HG02763 (cell line): ENCODE measurements at regions not wholly inside any gene's neighbourhood (a gene's known extent, or its start where the extent isn't known, plus 50 kb on each side); places are given as distances from the start of the nearest gene placed in this dataset.
"Not testable (repeated sequence)": the region's sequence is repeated elsewhere in the genome, so short reads cannot be mapped to it uniquely, and the experiment has no call there.

ENCODE experiments used
- ATAC-seq: cut with Tn5 transposase; IDR thresholded peaks from one replicate; pipeline ENCODE4 v1.9.1; 2021; ENCODE audit warnings: mild to moderate bottlenecking, moderate library complexity; ENCODE audit not compliant: unreplicated experiment

DNA sequence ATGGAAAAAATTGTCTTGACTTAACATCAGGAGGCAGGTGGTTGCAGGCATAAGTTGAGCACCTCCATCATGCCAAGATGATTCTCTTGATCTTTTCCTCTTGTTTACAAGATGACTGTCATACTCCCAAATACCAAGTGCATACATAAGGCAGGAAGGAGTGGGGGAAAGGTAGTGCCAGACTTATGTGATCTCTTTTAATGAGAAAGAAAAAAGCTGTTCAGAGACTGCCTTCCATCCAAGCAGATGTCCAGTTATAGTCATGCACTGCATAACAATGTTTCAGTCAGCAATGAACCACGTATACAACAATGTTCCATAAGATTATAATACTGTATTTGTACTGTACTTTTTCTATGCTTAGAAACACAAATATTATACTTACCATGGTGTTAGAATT, 135.7 kb downstream of the EHF start:
- ATAC-seq = no peak

DNA sequence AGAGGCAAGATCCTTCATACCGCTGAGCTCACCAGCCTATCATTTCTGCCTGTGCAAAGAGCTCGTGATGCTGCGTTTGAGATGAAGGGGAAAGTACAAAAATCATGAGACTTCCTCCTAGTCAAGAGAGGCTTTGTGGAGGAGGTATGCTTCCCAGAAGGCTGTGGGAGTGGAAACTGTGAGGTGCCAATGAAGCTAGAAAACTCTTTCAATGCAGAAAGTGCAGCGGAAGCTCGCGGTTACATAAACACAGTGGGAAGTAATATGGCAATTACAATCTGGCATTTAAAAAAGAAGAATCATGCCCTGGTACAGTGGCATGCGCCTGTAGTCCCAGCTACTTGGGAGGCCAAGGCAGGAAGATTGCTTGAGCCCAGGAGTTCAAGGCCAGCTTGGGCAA, 134.8 kb downstream of the EHF start:
- ATAC-seq = no peak

DNA sequence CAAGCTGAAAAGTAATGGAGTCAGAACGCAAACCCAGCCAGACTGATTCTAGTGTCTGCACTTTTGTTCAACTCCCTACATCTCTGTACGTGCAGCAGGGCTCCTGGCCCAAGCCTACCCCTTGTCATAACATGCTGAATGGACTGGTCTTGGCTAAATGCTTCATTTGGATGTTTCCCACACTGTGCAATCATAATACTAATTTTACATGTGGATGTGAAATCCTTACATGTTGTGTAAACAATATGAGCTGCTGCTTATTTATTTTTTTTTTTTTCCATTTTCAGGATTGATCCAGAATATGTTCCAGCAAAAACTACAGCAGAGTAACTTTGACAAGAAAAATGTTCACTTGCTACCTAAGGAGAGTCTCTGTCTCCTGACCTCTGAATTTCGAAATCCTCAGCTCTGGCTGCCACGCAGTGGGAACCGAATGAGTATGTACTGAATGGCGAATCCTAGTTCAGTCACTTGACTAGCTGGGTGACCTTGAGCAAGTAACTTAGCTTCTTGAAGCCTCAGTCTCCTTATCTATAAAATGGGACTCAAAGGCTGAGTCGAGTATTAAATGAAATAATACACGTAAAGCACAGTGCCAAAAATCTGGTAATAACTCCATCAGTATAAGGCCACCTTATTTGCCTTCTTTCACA, 133.4 kb downstream of the EHF start:
- no peak for ATAC-seq

DNA sequence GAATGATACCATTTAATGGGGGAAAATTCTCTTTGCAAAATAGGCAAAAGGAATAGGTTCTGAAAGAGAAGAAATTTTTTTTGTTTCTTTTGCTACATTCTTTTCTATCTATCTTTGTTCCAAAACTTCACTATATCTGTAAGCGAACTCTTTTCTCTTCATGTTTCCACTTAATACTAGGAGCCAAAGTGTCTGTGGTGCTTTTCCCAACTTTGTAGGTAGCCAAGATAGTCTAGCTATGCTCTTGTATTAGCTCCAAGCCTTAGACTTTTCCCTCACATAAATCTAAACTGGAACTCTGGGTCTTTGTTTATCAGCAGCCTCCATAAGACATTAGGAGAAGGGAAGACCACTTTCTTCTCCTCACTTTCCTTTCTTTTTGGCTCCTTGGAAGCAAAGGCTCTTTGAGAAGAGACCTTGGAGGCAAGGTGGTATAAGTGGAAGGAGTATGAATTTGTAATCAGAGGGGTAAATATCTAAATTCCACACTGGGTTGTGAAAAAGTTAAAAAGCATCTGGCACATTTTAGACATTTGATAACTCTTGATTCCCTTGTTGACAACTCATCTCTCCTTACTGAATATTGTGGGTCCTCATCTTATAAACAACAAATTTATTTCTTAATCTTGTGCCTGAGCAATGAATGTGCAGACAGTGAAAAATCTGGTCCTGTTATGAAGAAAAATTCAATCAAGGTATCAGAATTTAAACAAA, 130.0 kb downstream of the EHF start:
- ATAC-seq = no peak

DNA sequence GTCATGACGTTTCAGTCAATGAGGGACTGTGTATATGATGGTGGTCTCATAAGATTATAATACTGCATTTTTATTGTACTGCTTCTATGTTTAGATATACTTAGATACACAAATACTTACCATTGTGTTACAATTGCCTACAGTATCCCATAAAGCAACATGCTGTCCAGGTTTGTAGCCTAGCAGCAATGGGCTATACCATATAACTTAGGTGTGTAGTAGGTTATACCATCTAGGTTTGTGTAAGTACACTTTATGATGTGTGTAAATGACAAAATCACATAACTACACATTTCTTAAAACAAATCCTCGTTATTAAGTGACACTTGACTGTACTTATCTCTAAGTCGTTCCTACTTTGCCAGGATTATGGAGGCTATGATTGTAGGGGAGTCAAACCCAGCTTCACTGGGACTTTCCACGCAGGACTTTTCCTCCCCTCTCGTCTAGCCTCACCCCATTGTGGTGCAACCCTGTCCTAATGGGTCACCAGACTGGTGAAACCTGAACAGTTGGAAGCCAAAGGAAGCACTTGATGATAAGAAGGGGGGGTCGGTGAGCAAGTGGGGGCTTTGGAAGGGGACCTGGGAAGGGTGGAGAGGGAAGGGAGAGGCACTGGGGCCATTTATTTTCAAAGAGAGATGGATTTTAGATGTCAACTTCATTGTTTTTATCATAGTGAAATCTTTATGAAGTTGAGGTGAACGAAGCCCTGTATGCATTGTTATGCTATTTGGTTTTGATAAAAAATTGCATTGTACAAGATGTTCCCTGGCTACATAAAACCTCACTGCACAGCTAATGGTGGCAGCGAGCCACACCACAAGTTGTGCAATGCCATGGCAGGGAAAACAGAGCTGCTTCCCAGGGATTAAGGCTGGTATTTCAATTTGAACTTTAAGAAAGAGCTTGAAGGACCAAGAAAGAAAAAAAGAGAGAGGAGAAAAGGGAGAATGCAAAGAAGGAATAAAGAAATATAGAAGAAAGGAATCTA, 129.1 kb downstream of the EHF start:
- ATAC-seq = no peak

DNA sequence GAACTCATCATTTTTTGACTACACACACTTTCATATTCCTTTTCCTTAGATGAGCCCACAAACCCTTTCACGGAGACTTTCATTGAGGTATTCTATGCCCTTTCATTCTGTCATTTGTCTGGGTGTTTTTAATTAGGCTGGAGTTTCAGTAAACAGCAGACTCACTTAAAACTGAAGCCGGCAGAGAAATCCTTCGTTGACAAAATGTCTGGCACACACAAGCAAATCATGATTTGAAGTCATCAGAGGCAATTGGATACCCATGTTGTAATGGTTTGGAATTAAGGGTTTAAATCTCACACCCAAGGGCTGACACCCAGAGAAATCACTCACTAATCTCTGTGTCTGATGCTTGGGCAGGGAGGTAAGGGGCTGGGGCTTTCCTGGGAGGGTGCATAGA, 127.1 kb downstream of the EHF start:
- ATAC-seq = no peak

DNA sequence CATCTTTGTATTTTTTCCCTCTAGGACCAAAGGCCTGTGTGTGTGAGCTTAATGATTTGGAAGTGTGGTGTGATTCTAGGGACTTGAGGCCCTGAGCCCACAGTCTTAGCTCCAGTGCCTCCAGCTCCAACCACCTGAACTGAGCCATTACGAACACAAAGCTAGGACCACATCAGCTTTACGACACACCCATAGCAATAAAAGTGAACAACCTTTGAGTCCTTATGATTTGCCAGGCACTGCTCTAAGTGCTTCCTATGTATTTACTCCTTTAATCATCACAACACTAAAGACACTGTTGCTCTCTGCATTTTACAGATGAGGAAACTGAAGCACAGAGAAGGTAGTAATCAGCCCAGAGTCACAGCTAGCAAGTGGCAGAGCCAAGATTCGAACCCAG, 126.4 kb downstream of the EHF start:
- ATAC-seq = no peak

DNA sequence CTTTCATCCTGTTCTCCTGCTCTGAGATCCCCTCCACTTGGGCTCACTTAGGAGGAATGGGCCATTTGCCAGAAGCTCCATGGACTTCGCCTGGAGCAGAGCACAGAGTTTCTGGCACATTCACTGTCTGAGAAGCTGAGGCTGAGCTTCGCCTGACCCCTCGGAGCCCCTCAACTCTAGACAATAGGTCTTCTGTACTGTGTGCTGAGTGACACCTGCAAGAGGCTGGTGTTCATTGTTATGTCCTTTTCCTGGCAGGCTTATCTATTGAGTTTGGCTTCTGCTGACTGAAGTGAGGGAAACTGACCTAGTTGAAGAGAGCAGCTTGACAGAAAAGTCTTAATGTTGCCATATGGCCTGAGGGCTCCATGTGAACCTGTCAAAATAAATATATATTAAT, 124.3 kb downstream of the EHF start:
- ATAC-seq = no peak

DNA sequence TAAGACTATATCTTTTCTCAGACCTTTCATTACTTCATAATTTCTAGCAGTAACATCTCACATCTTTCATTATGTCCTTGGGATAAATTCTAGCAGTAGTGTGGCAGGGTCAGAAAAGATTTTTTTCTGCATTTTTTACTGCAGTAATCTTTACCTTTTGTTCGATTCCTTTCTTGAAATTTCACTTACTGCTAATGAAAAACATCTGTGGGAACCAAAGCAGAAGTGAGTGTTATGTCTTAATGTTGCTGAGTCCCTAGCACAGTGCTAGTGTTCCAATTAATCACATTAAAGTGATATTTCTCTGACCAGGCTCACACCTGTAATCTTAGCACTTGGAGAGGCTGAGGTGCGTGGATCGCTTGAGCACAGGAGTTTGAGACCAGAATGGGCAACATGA, 123.6 kb downstream of the EHF start:
- no peak for ATAC-seq

DNA sequence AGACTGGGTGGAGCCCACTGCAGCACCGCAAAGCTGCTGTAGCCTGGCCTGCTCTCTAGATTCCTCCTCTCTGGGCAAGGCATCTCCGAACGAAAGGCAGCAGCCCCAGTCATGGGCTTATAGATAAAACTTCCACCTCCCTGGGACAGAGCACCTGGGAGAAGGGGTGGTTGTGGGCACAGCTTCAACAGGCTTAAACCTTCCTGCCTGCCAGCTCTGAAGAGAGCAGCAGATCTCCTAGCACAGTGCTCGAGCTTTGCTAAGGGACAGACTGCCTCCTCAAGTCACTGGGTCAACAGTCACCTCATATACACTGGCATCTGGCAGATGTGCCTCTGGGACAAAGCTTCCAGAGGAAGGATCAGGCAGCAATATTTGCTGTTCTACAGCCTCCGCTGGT, 117.3 kb downstream of the EHF start:
- no peak for ATAC-seq

DNA sequence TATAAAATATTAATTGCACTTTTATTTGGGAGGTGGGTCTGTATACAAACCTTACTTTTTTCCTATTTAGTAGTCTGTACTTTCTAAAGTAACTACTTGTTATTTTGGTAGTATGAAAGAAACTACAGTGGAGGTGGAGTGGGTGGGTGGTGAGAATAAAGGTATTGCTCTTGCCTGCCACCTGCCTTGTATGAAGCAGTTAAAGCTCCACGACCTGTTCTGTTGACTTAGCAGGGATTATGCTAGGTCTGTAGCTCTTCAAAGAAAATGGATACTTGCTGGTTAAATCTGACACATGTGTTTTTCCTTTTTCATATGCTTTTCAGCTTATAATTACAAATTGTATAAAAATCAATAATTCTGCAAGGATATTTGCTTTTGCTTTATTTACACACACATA, 111.9 kb downstream of the EHF start:
- no peak for ATAC-seq

DNA sequence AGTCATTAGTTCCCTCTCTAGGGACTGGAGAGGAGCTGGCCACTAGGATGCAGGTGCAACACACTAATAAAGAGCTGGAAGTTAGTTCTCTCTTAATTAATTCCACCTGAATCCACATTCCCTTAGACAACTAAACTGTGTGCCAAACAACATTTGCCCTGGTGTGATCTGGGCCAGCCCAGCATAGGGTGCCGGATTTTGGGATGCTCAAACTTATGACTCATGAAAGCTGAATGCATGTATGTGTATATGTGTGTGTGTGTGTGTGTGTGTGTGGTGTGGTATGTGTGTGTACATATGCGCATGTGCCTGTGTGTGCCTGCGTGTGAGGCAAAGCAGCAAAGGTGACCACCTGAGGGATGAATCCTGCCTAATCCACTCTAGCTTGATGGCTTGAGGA, 110.7 kb downstream of the EHF start:
- no peak for ATAC-seq

DNA sequence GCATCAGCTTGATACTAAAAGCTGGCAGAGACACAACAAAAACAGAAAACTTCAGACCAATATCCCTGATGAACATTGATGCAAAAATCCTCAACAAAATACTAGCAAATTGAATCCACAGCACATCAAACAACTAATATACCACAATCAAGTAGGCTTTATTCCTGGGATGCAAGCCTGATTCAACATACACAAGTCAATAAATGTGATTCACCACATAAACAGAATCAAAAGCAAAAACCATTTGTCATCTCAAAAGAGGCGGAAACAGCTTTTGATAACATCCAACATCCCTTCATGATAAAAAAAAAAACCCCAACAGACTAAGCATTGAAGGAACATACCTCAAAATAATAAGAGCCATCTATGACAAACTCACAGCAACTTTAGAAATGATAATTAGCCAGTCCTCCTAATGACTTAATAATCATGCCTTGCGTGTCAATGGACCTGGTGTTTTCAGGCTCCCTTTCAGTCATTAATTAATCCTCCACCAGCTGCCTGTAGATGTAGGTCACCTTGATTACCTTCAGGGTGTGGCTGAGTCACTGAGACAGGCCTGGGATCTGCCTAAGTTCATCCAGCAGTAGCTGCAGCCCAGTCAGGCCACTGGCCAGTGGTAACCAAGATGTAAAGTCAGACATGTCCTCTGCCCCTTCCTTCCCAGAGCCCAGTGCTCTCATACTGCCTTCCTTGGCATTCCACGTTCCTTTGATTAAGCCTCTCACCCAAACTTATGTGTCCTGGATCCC, 109.8 kb downstream of the EHF start:
- ATAC-seq = no peak

DNA sequence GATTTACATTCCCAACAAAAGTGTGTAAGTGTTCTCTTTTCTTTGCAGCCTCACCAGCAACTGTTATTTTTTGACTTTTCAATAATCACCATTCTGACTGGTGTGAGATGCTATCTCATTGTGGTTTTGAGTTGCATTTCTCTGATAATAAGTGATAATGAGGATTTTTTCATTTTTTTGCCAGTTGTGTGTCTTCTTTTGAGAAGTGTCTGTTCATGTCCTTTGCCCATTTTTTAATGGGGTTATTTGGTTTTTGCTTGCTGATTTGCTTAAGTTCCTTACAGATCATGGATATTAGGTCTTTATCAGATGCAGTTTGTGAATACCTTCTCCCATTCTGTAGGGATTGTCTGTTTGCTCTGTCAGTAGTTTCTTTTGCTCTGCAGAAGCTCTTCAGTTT, 107.7 kb downstream of the EHF start:
- no peak for ATAC-seq

DNA sequence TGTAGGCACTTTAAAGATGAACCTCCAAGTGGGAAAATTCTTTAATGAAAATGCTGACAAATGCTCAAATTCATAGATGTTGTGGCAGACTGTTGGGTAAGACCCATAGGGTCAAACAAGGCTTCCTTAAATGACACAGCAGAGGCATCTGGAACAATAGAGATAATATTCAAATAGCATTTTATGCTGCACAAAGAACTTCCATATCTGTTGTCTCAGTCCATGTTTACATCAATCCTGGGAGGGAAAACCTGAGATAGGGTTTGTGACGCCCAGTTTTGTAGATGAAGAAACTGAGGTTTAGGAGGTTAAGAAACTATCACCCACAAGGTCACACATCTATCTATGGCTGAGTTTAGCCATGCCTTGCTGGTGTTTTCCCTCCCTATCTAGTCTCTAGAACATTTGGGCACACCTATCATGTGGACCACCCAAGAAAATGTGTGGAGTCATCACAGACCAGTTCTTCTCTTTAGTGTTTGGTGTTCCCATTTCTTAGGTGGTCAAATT, 106.4 kb downstream of the EHF start:
- ATAC-seq = no peak

DNA sequence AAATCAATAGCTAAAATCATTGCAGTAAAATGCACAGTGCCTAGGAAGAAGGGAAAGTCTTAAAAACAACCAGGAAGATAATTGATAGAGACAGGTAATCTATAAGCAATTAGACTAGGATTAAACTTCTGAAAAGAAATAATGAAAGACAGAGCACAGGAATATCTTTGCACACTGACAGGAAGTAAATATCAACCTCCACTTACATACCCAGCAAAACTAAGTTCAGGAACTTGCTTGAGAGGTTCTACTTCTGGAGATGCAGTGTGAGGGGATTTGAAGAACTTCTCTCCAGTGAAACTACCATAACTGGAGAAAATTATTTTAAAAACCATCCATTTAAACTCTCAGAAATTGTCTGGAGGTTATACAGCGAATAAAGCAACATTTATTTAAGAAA, 104.1 kb downstream of the EHF start:
- ATAC-seq = no peak

DNA sequence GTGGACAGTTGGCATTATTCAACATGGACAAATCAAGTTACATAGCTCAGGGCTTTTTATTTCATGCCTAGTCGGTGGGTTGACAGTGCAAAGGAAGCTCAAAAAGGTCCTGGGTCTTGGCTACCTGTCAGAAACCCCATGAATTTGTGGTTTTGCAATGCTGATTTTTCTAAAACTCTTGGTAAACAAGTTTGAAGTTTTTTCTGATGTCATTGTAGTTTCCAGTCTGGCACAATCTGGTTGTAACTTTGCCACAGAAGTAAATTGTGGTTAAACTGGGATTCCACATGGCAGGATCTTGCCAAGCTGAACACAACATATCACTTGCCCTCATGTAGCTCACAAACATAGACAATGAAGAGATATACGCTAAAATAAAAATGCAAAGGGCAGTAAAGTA, 100.8 kb downstream of the EHF start:
- ATAC-seq = no peak

DNA sequence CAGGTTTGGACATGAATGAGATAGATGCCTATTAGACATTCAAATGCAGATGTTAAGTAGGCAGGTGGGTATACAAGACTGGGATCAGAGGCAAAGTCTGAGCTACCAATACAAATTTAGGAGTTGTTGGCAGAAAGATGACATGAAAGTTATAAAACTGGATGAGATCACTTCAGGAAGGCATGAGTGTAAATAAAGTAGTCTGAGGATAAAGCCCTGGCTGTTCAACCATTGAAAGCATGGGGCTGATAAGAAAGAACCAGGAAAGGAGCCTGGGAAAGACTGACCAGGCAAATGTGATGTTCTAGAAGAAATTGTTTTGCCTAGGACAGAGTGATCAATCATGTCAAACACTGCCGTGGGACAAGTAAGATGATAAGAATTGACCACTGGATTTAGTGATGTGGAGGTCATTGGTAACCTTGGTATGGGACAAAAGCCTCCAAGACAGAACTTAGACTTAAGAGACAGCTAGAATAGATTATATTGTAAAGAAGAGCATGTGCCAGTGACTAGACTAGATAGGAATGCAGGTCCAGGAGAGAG, 98.5 kb downstream of the EHF start:
- ATAC-seq = no peak

DNA sequence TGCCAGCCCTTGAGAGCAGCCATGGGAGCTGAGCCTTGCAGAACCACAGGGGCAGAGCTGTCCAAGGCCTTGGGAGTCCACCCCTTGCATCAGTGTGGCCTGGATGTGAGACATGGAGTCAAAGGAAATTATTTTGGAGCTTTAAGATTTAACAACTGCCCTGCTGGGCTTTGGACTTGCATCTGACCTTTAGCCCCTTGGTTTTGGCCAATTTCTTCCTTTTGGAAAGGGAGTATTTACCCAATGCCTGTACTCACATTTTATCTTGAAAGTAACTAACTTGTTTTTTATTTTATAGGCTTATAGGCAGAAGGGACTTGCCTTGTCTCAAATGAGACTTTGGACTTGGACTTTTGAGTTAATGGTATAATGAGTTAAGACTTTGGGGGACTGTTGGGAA, 92.7 kb downstream of the EHF start:
- ATAC-seq = not testable (repeated sequence)
